IMR-90 (cell line): ENCODE measurements at regions not wholly inside any gene's neighbourhood (a gene's known extent, or its start where the extent isn't known, plus 50 kb on each side); places are given as distances from the start of the nearest gene placed in this dataset.

Experiments
- ATAC-seq: fragments of 200-7000 bp; cut with Tn5 transposase; 2 replicates; pipeline ENCODE4 v1.9.1; 2020; ENCODE audit warnings: low read depth, mild to moderate bottlenecking, moderate library complexity
- BruUV-seq: library from RNA; stranded (reverse); fragments of 400-500 nt; replicated peaks from 2 replicates; lab custom pipeline; 2021; lab: Mats Ljungman, UMichigan
- CTCF ChIA-PET: fragments of 300-600 bp; formaldehyde crosslinking; extraction: SDS; loops from one replicate; lab custom pipeline; 2021; ENCODE audit warnings: antibody characterized with exemption; lab: Yijun Ruan, JAX
- POLR2A ChIA-PET: fragments of 300-600 bp; sonication (Branson Sonifier 250); formaldehyde crosslinking; loops from one replicate; lab custom pipeline; 2022; ENCODE audit warnings: antibody characterized with exemption; ENCODE audit not compliant: unreplicated experiment; lab: Charles Lee
- DNase-seq: peaks from one replicate; pipeline ENCODE4 v3.0.0; 2013
- H2AFZ ChIP-seq: replicated peaks from 2 replicates; pipeline ENCODE3; 2013; ENCODE audit warnings: low read length, mild to moderate bottlenecking; ENCODE audit not compliant: poor library complexity
- H2AK5ac ChIP-seq: 2 replicates; pipeline ENCODE4 v1.6.1; 2013; ENCODE audit warnings: low read depth, low read length, inconsistent platforms
- H2AK9ac ChIP-seq: replicated peaks from 2 replicates; pipeline ENCODE3; 2013; ENCODE audit warnings: mild to moderate bottlenecking, low read depth, low read length, moderate library complexity; ENCODE audit not compliant: poor library complexity
- H2BK120ac ChIP-seq: 2 replicates; pipeline ENCODE4 v1.6.1; 2013; ENCODE audit warnings: low read depth, low read length, inconsistent platforms
- H2BK15ac ChIP-seq: 3 replicates; pipeline ENCODE4 v1.6.1; 2013; ENCODE audit warnings: low read depth, low read length, inconsistent platforms
- H2BK20ac ChIP-seq: 2 replicates; pipeline ENCODE4 v1.6.1; 2013; ENCODE audit warnings: low read depth, mild to moderate bottlenecking, inconsistent platforms, low read length, moderate library complexity
- H2BK5ac ChIP-seq: 2 replicates; pipeline ENCODE4 v1.6.1; 2013; ENCODE audit warnings: mild to moderate bottlenecking, low read depth, low read length, inconsistent platforms; ENCODE audit not compliant: poor library complexity, severe bottlenecking
- H3K14ac ChIP-seq: replicated peaks from 2 replicates; pipeline ENCODE4 v1.6.1; 2013; ENCODE audit warnings: low read depth, low read length, inconsistent platforms
- H3K18ac ChIP-seq: 2 replicates; pipeline ENCODE4 v1.6.1; 2013; ENCODE audit warnings: low read depth, low read length, control low read depth
- H3K23ac ChIP-seq: 2 replicates; pipeline ENCODE4 v1.6.1; 2013; ENCODE audit warnings: low read depth, low read length, inconsistent platforms
- H3K27ac ChIP-seq: 2 replicates; pipeline ENCODE4 v1.5.1; 2013; ENCODE audit warnings: mild to moderate bottlenecking, control low read depth, low read length; ENCODE audit not compliant: insufficient read depth
- H3K27me3 ChIP-seq: 2 replicates; pipeline ENCODE4 v1.6.1; 2013; ENCODE audit warnings: low read length; ENCODE audit not compliant: control insufficient read depth, insufficient read depth
- H3K36me3 ChIP-seq: 2 replicates; pipeline ENCODE4 v1.6.1; 2013; ENCODE audit warnings: low read length, mixed read lengths; ENCODE audit not compliant: control insufficient read depth, insufficient read depth
- H3K4ac ChIP-seq: 2 replicates; pipeline ENCODE4 v1.6.1; 2013; ENCODE audit warnings: low read depth, low read length, inconsistent platforms
- H3K4me1 ChIP-seq: 2 replicates; pipeline ENCODE4 v1.6.1; 2013; ENCODE audit warnings: low read length, mixed read lengths; ENCODE audit not compliant: control insufficient read depth, insufficient read depth
- H3K4me2 ChIP-seq: 2 replicates; pipeline ENCODE4 v1.6.1; 2013; ENCODE audit warnings: low read depth, mild to moderate bottlenecking, control low read depth, low read length, moderate library complexity
- H3K4me3 ChIP-seq: 2 replicates; pipeline ENCODE4 v1.5.1; 2013; ENCODE audit warnings: low read depth, mild to moderate bottlenecking, control low read depth, low read length, moderate library complexity; ENCODE audit not compliant: insufficient read depth
- H3K56ac ChIP-seq: 2 replicates; pipeline ENCODE4 v1.6.1; 2013; ENCODE audit warnings: low read length, inconsistent platforms; ENCODE audit not compliant: insufficient read depth; ENCODE audit errors: extremely low read depth
- H3K79me1 ChIP-seq, 2 experiments: 2 replicates each; pipeline ENCODE4 v1.6.1; 2013; ENCODE audit warnings: low read length in 2 of 2, inconsistent platforms in 1 of 2, low read depth in 1 of 2
- H3K9ac ChIP-seq: 2 replicates; pipeline ENCODE4 v1.6.1; 2013; ENCODE audit warnings: low read depth, low read length, control low read depth
- H3K9me1 ChIP-seq: 2 replicates; pipeline ENCODE4 v1.6.1; 2013; ENCODE audit warnings: low read length, inconsistent platforms; ENCODE audit not compliant: insufficient read depth
- H3K9me3 ChIP-seq: 2 replicates; pipeline ENCODE4 v1.6.1; 2013; ENCODE audit warnings: low read length; ENCODE audit not compliant: control insufficient read depth, insufficient read depth
- H4K20me1 ChIP-seq: 2 replicates; pipeline ENCODE4 v1.6.1; 2013; ENCODE audit warnings: low read length, inconsistent platforms; ENCODE audit not compliant: insufficient read depth
- H4K5ac ChIP-seq: 2 replicates; pipeline ENCODE4 v1.6.1; 2013; ENCODE audit warnings: mild to moderate bottlenecking, low read depth, low read length, control low read depth
- H4K8ac ChIP-seq, 2 experiments: 2 replicates each; pipeline ENCODE4 v1.6.1; 2013; ENCODE audit warnings: low read depth in 2 of 2, low read length in 2 of 2, control low read depth in 1 of 2, inconsistent platforms in 1 of 2
- H4K91ac ChIP-seq: 2 replicates; pipeline ENCODE4 v1.6.1; 2013; ENCODE audit warnings: low read depth, low read length, inconsistent platforms; ENCODE audit not compliant: insufficient read depth
- BHLHE40 ChIP-seq: fragments of 150-350 bp; IDR thresholded peaks from 2 replicates; pipeline ENCODE4 v1.6.1; 2016; ENCODE audit warnings: mild to moderate bottlenecking, low read depth, low read length
- CEBPB ChIP-seq: IDR thresholded peaks from 2 replicates; pipeline ENCODE4 v1.6.1; 2012; ENCODE audit warnings: low read depth, low read length, improper control_type of control experiment
- CHD1 ChIP-seq: IDR thresholded peaks from 2 replicates; pipeline ENCODE4 v1.6.1; 2012; ENCODE audit warnings: low read depth, low read length, improper control_type of control experiment
- FOS ChIP-seq: fragments of 150-350 bp; IDR thresholded peaks from 2 replicates; pipeline ENCODE4 v1.6.1; 2016; ENCODE audit warnings: low read depth, low read length
- MAFK ChIP-seq: IDR thresholded peaks from 2 replicates; pipeline ENCODE4 v1.6.1; 2012; ENCODE audit warnings: low read depth, low read length, improper control_type of control experiment
- MAZ ChIP-seq: IDR thresholded peaks from 2 replicates; pipeline ENCODE4 v1.6.1; 2012; ENCODE audit warnings: low read depth, mild to moderate bottlenecking, low read length, improper control_type of control experiment, moderate library complexity, borderline replicate concordance
- MXI1 ChIP-seq: IDR thresholded peaks from 2 replicates; pipeline ENCODE4 v1.6.1; 2012; ENCODE audit warnings: low read depth, mild to moderate bottlenecking, low read length, moderate library complexity, borderline replicate concordance
- NFE2L2 ChIP-seq: fragments of 150-350 bp; IDR thresholded peaks from 2 replicates; pipeline ENCODE4 v1.6.1; 2016; ENCODE audit warnings: low read depth, mild to moderate bottlenecking, low read length
- POLR2A ChIP-seq: IDR thresholded peaks from 2 replicates; pipeline ENCODE4 v1.6.1; 2012; ENCODE audit warnings: mild to moderate bottlenecking, low read depth, low read length
- RCOR1 ChIP-seq: IDR thresholded peaks from 2 replicates; pipeline ENCODE4 v1.6.1; 2012; ENCODE audit warnings: mild to moderate bottlenecking, low read length, improper control_type of control experiment; ENCODE audit not compliant: insufficient replicate concordance
- RFX5 ChIP-seq: IDR thresholded peaks from 2 replicates; pipeline ENCODE4 v1.8.0; 2012; ENCODE audit warnings: low read depth, mild to moderate bottlenecking, low read length, moderate library complexity
- SMC3 ChIP-seq: fragments of 150-350 bp; IDR thresholded peaks from 2 replicates; pipeline ENCODE4 v1.6.1; 2016; ENCODE audit warnings: low read depth, mild to moderate bottlenecking, antibody characterized with exemption, low read length, moderate library complexity
- WGBS, 2 experiments: methylation state at CpG; one replicate each; pipeline versions ENCODE4 v1.1.5 to v1.1.7; 2013; ENCODE audit warnings: missing lambda C conversion rate in 2 of 2; ENCODE audit not compliant: insufficient read length in 1 of 2; ENCODE audit errors: extremely low coverage in 2 of 2; 5-methylcytosine and 5-hydroxymethylcytosine counted together
- dilution Hi-C: fragments of 300-500 bp; cut with HindIII; formaldehyde crosslinking; loops from one replicate; pipeline ENCODE4 v1.14.3; 2018; ENCODE audit warnings: low sequenced_read_pairs; ENCODE audit not compliant: unreplicated experiment
- in situ Hi-C: fragments of 300-500 bp; cut with MboI; formaldehyde crosslinking; loops from 3 replicates; pipeline ENCODE4 v1.14.3; 2019; ENCODE audit warnings: low sequenced_read_pairs, inconsistent platforms, mixed read lengths
- intact Hi-C: fragments of 100-400 bp; cut with micrococcal nuclease; formaldehyde crosslinking; loops from 2 replicates; pipeline ENCODE4 v1.10.0; 2022
- TF ChIP-seq, protein P1 (sequence below): fragments of 150-350 bp; IDR thresholded peaks from 2 replicates; pipeline ENCODE4 v1.6.1; 2017; ENCODE audit warnings: mild to moderate bottlenecking, antibody characterized with exemption, low read length, low read depth
- TF ChIP-seq, protein P2 (sequence below): fragments of 150-350 bp; IDR thresholded peaks from 2 replicates; pipeline ENCODE4 v1.6.1; 2016; ENCODE audit warnings: low read depth, mild to moderate bottlenecking, low read length, moderate library complexity, borderline replicate concordance
- TF ChIP-seq, protein P3 (sequence below): conservative IDR thresholded peaks from 2 replicates; pipeline ENCODE4 v1.5.1; 2012; ENCODE audit warnings: mild to moderate bottlenecking, low read depth, low read length, improper control_type of control experiment

DNA sequence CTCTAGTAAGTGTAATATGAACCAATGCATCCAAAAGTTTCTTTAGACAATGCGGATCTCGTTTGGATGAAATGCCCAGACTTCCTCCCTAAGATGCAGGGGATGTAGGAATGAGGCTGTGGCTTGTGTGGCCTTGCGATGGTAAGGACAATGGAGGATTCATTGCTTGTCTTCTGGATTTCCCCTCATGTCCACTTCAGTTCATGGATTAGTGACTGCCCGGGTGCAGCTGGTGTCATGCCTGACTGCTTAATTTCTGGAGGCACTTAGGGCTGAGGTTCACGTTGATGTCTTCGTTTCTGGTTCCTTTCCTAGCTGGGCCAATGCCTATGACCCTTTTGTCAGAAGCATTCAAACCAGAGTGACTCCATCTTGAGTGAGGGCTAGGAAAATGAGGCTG lies 93.8 kb downstream of the SCP2D1 start:
- no peak overlapping the region for H4K5ac ChIP-seq
- H2BK120ac ChIP-seq: no peak overlapping the region
- dilution Hi-C loops (no loop called here), intact Hi-C loops (no loop called here), in situ Hi-C loops (no loop called here)
- CTCF ChIA-PET: no interaction called here
- H3K4me3 ChIP-seq: no peak overlapping the region
- no peak overlapping the region for H3K4me2 ChIP-seq
- no TSS peak for BruUV-seq
- H3K14ac ChIP-seq: no peak overlapping the region
- no peak for DNase-seq
- H3K23ac ChIP-seq: no peak overlapping the region
- H4K91ac ChIP-seq: no peak overlapping the region
- no peak overlapping the region for H2BK15ac ChIP-seq
- H3K4me1 ChIP-seq: no peaks in the 10 kb centered on the region
- no peak overlapping the region for H2BK20ac ChIP-seq
- H3K36me3 ChIP-seq: no peaks in the 10 kb centered on the region
- H3K18ac ChIP-seq: no peak overlapping the region
- no peak overlapping the region for H3K4ac ChIP-seq
- POLR2A ChIA-PET: no interaction called here
- H2AK5ac ChIP-seq: no peak overlapping the region
- H3K9me1 ChIP-seq: no peaks in the 10 kb centered on the region
- ATAC-seq: no peak
- no peak overlapping the region for H3K56ac ChIP-seq
- H3K9me3 ChIP-seq: no peaks in the 10 kb centered on the region
- no peak overlapping the region for H2AFZ ChIP-seq
- WGBS, 2 experiments: no CpG with 5 or more reads among the region's 6 CpGs
- no peaks in the 10 kb centered on the region for H3K79me1 ChIP-seq
- no peaks in the 10 kb centered on the region for H3K27me3 ChIP-seq
- H4K20me1 ChIP-seq: no peaks in the 10 kb centered on the region
- no peak overlapping the region for H3K9ac ChIP-seq
- TF ChIP-seq BHLHE40 (no peak), MXI1 (no peak), MAFK (no peak), MAZ (no peak), CEBPB (no peak), FOS (no peak), RFX5 (no peak), CHD1 (no peak), POLR2A (no peak), SMC3 (no peak), NFE2L2 (no peak), RCOR1 (no peak)
- TF ChIP-seq, protein P1, sequence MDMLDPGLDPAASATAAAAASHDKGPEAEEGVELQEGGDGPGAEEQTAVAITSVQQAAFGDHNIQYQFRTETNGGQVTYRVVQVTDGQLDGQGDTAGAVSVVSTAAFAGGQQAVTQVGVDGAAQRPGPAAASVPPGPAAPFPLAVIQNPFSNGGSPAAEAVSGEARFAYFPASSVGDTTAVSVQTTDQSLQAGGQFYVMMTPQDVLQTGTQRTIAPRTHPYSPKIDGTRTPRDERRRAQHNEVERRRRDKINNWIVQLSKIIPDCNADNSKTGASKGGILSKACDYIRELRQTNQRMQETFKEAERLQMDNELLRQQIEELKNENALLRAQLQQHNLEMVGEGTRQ: no peak
- TF ChIP-seq, protein P2, sequence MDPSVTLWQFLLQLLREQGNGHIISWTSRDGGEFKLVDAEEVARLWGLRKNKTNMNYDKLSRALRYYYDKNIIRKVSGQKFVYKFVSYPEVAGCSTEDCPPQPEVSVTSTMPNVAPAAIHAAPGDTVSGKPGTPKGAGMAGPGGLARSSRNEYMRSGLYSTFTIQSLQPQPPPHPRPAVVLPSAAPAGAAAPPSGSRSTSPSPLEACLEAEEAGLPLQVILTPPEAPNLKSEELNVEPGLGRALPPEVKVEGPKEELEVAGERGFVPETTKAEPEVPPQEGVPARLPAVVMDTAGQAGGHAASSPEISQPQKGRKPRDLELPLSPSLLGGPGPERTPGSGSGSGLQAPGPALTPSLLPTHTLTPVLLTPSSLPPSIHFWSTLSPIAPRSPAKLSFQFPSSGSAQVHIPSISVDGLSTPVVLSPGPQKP: no peak
- TF ChIP-seq, protein P3, sequence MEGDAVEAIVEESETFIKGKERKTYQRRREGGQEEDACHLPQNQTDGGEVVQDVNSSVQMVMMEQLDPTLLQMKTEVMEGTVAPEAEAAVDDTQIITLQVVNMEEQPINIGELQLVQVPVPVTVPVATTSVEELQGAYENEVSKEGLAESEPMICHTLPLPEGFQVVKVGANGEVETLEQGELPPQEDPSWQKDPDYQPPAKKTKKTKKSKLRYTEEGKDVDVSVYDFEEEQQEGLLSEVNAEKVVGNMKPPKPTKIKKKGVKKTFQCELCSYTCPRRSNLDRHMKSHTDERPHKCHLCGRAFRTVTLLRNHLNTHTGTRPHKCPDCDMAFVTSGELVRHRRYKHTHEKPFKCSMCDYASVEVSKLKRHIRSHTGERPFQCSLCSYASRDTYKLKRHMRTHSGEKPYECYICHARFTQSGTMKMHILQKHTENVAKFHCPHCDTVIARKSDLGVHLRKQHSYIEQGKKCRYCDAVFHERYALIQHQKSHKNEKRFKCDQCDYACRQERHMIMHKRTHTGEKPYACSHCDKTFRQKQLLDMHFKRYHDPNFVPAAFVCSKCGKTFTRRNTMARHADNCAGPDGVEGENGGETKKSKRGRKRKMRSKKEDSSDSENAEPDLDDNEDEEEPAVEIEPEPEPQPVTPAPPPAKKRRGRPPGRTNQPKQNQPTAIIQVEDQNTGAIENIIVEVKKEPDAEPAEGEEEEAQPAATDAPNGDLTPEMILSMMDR: no peak
- no peak overlapping the region for H3K27ac ChIP-seq
- H2AK9ac ChIP-seq: no peak overlapping the region
- no peak overlapping the region for H2BK5ac ChIP-seq
- H4K8ac ChIP-seq: no peak overlapping the region
